Ovary (tissue), 3 donors: ENCODE measurements at regions not wholly inside any gene's neighbourhood (a gene's known extent, or its start where the extent isn't known, plus 50 kb on each side); places are given as distances from the start of the nearest gene placed in this dataset.

Experiments used
- POLR2A ChIP-seq: fragments of 450-650 bp; IDR thresholded peaks from one replicate; pipeline ENCODE4 v1.6.1; 2017; ENCODE audit warnings: antibody characterized with exemption, mild to moderate bottlenecking, moderate library complexity
- TF ChIP-seq, protein P1 (sequence below), 3 donors: fragments of 450-650 bp in 2 of 3; fragments of 200-600 bp in 1 of 3; IDR thresholded peaks; one replicate each; pipeline versions ENCODE4 v1.5.1 to v1.8.0; 2016 to 2022; ENCODE audit warnings: antibody characterized with exemption in 3 of 3, mild to moderate bottlenecking in 1 of 3
- donor health status: DM: no; HTN: no; CAD: no.

DNA sequence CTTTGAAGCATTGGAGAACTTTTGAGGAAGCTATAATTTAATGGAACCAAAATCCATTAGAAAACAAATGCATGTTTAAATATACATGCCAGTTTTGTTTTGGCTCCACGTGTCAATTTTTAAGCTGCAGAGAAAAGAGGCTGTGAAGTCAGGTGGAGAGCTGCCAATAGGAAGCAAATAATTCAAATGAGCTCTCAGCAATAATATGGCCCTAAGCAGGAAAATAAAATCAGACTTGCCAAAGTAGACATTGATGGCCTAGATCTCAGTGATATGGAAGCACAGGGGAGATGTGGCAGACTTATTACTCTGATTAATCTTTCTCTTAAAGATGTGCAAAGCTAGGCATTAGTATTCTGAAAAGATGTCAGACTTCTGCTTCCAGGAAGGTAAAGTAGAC, 769.8 kb upstream of the NDST4 start:
- no peak for TF ChIP-seq POLR2A
- TF ChIP-seq, protein P1, sequence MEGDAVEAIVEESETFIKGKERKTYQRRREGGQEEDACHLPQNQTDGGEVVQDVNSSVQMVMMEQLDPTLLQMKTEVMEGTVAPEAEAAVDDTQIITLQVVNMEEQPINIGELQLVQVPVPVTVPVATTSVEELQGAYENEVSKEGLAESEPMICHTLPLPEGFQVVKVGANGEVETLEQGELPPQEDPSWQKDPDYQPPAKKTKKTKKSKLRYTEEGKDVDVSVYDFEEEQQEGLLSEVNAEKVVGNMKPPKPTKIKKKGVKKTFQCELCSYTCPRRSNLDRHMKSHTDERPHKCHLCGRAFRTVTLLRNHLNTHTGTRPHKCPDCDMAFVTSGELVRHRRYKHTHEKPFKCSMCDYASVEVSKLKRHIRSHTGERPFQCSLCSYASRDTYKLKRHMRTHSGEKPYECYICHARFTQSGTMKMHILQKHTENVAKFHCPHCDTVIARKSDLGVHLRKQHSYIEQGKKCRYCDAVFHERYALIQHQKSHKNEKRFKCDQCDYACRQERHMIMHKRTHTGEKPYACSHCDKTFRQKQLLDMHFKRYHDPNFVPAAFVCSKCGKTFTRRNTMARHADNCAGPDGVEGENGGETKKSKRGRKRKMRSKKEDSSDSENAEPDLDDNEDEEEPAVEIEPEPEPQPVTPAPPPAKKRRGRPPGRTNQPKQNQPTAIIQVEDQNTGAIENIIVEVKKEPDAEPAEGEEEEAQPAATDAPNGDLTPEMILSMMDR (IDR thresholded peaks at IDR 0.05), result no peak
